PC-9 (cell line): ENCODE measurements at regions not wholly inside any gene's neighbourhood (a gene's known extent, or its start where the extent isn't known, plus 50 kb on each side); places are given as distances from the start of the nearest gene placed in this dataset.

ENCODE experiments used
- BruUV-seq: library from RNA; stranded (reverse); fragments of 400-500 nt; replicated peaks from 2 replicates; lab custom pipeline; 2021; lab: Mats Ljungman, UMichigan
- CTCF ChIA-PET: fragments of 300-600 bp; sonication (Branson Sonifier 250); formaldehyde crosslinking; loops from one replicate; lab custom pipeline; 2022; ENCODE audit warnings: antibody characterized with exemption; lab: Charles Lee
- POLR2A ChIA-PET: fragments of 300-600 bp; sonication (Branson Sonifier 250); formaldehyde crosslinking; loops from one replicate; lab custom pipeline; 2022; ENCODE audit warnings: antibody characterized with exemption; ENCODE audit not compliant: unreplicated experiment; lab: Charles Lee
- DNase-seq, 2 experiments: peaks; one replicate each; pipeline versions ENCODE4 v3.0.0 to v3.0.0-alpha.2; 2015 to 2022; ENCODE audit warnings: mixed read lengths in 1 of 2
- H2AFZ ChIP-seq: fragments of 200-600 bp; sonication (generic); 2 replicates; pipeline ENCODE4 v1.8.1; 2017; ENCODE audit warnings: antibody characterized with exemption
- H3F3A ChIP-seq: fragments of 200-600 bp; sonication (generic); 2 replicates; pipeline ENCODE4 v1.8.1; 2017; ENCODE audit warnings: antibody characterized with exemption, mild to moderate bottlenecking, low read depth; ENCODE audit not compliant: insufficient read depth
- H3K27ac ChIP-seq: fragments of 200-600 bp; sonication (generic); 2 replicates; pipeline ENCODE4 v1.6.1; 2016; ENCODE audit warnings: mixed run types
- H3K27me3 ChIP-seq: fragments of 200-600 bp; sonication (generic); 2 replicates; pipeline ENCODE4 v1.6.1; 2016; ENCODE audit warnings: low read depth, mixed run types; ENCODE audit not compliant: insufficient read depth
- H3K36me3 ChIP-seq: fragments of 200-600 bp; sonication (generic); 2 replicates; pipeline ENCODE4 v1.6.1; 2016; ENCODE audit warnings: low read depth, mixed run types
- H3K4me1 ChIP-seq: fragments of 200-600 bp; sonication (generic); replicated peaks from 2 replicates; pipeline ENCODE4 v1.6.1; 2016; ENCODE audit warnings: mixed run types; ENCODE audit not compliant: insufficient read depth
- H3K4me2 ChIP-seq: fragments of 200-600 bp; sonication (generic); 2 replicates; pipeline ENCODE4 v1.6.1; 2017; ENCODE audit warnings: mixed run types
- H3K4me3 ChIP-seq: fragments of 200-600 bp; sonication (generic); 2 replicates; pipeline ENCODE4 v1.6.1; 2016; ENCODE audit warnings: mixed run types
- H3K79me2 ChIP-seq: fragments of 200-600 bp; sonication (generic); 2 replicates; pipeline ENCODE4 v1.6.1; 2017; ENCODE audit warnings: low read depth, mixed run types
- H3K9me2 ChIP-seq: fragments of 200-600 bp; sonication (generic); 2 replicates; pipeline ENCODE4 v1.8.1; 2017; ENCODE audit warnings: mild to moderate bottlenecking; ENCODE audit not compliant: insufficient read depth
- H3K9me3 ChIP-seq: fragments of 200-600 bp; sonication (generic); 2 replicates; pipeline ENCODE4 v1.8.1; 2016; ENCODE audit warnings: low read depth; ENCODE audit not compliant: insufficient read depth
- H4K20me1 ChIP-seq: fragments of 200-600 bp; sonication (generic); 2 replicates; pipeline ENCODE4 v1.8.1; 2017; ENCODE audit not compliant: insufficient read depth
- CTCF ChIP-seq: fragments of 200-600 bp; sonication (generic); conservative IDR thresholded peaks from 2 replicates; pipeline ENCODE4 v1.6.1; 2017; ENCODE audit warnings: mixed run types, antibody characterized with exemption, mild to moderate bottlenecking, moderate library complexity
- EZH2 ChIP-seq: fragments of 200-600 bp; sonication (generic); IDR thresholded peaks from 2 replicates; pipeline ENCODE4 v1.8.0; 2017; ENCODE audit warnings: antibody characterized with exemption, low read depth
- intact Hi-C: fragments of 100-400 bp; cut with micrococcal nuclease; formaldehyde crosslinking; loops from one replicate; pipeline ENCODE4 v1.10.0; 2022; ENCODE audit not compliant: unreplicated experiment

- Histone ChIP-seq H4K20me1 (no peaks in the 10 kb centered on the region), H3K9me2 (no peaks in the 10 kb centered on the region), H3K79me2 (no peaks in the 10 kb centered on the region), H3K27me3 (no peaks in the 10 kb centered on the region), H3K36me3 (no peaks in the 10 kb centered on the region), H3K4me1 (no peaks in the 10 kb centered on the region), H3K4me2 (no peak overlapping the region), H3K27ac (no peak overlapping the region), H3F3A (no peaks in the 10 kb centered on the region), H3K9me3 (0 out of 2 replicates have a peak, but pooled peaks cover 4% of the 10 kb centered on the region), H2AFZ (no peak overlapping the region), H3K4me3 (no peak overlapping the region)
- TF ChIP-seq EZH2, result no peak
- TF ChIP-seq CTCF, result no peak
- BruUV-seq, result no TSS peak
- CTCF ChIA-PET, result interaction anchor here (0.6 kb wide), 1 partner anchor 974 kb away, joined by 3 read pairs; no protein-coding TSS in a partner anchor
- POLR2A ChIA-PET, result no interaction called here
- no peak for DNase-seq
- intact Hi-C loops, result no loop called here
These were observed 370.9 kb downstream of the DIRAS2 start for GRCh38 chr9:90271707-90272106.

- Histone ChIP-seq H3K27me3 (no peaks in the 10 kb centered on the region), H4K20me1 (no peaks in the 10 kb centered on the region), H3K79me2 (no peaks in the 10 kb centered on the region), H3K9me2 (no peaks in the 10 kb centered on the region), H3K4me3 (no peak overlapping the region), H3K27ac (no peak overlapping the region), H3K4me2 (no peak overlapping the region), H2AFZ (no peak overlapping the region), H3K9me3 (0 out of 2 replicates have a peak, but pooled peaks cover 4% of the 10 kb centered on the region), H3F3A (no peaks in the 10 kb centered on the region), H3K36me3 (no peaks in the 10 kb centered on the region), H3K4me1 (no peaks in the 10 kb centered on the region)
- intact Hi-C loops, result no loop called here
- ChIA-PET POLR2A (interaction anchor here (0.6 kb wide), 1 partner anchor 11 kb away, joined by 5 read pairs; no protein-coding TSS in a partner anchor), CTCF (no interaction called here)
- no peak for DNase-seq
- BruUV-seq, result no TSS peak
- TF ChIP-seq EZH2 (no peak), CTCF (no peak)
These were observed 367.9 kb downstream of the DIRAS2 start for GRCh38 chr9:90274725-90275124.

GRCh38 chr9:90285946-90286345, 356.7 kb downstream of the DIRAS2 start:
- no peak overlapping the region for H3K27ac ChIP-seq
- intact Hi-C loops, result no loop called here
- no peaks in the 10 kb centered on the region for H3K9me3 ChIP-seq
- no peak overlapping the region for H2AFZ ChIP-seq
- H3K4me3 ChIP-seq, result no peak overlapping the region
- no peaks in the 10 kb centered on the region for H3K36me3 ChIP-seq
- no peaks in the 10 kb centered on the region for H3K9me2 ChIP-seq
- no peak for DNase-seq
- no TSS peak for BruUV-seq
- no peaks in the 10 kb centered on the region for H3K27me3 ChIP-seq
- TF ChIP-seq CTCF (no peak), EZH2 (no peak)
- no peaks in the 10 kb centered on the region for H4K20me1 ChIP-seq
- POLR2A ChIA-PET, result interaction anchor here (0.7 kb wide), 1 partner anchor 11 kb away, joined by 5 read pairs; no protein-coding TSS in a partner anchor
- H3K4me2 ChIP-seq, result no peak overlapping the region
- H3K79me2 ChIP-seq, result no peaks in the 10 kb centered on the region
- H3K4me1 ChIP-seq, result no peaks in the 10 kb centered on the region
- CTCF ChIA-PET, result no interaction called here
- no peaks in the 10 kb centered on the region for H3F3A ChIP-seq
